HL-60/S4 treated with retinoic acid at 250 ng/mL for 4 days and 3 days (cell line): ENCODE measurements at regions not wholly inside any gene's neighbourhood (a gene's known extent, or its start where the extent isn't known, plus 50 kb on each side); places are given as distances from the start of the nearest gene placed in this dataset.

Source experiments
- in situ Hi-C: fragments of 300-500 bp; cut with MboI; formaldehyde crosslinking; loops from 2 replicates; pipeline ENCODE4 v1.7.0; 2022; ENCODE audit warnings: low sequenced_read_pairs

- in situ Hi-C loops = no loop called here
These were observed 370.3 kb upstream of the TMEM132C start for GRCh38 chr12:127896661-127897060.

DNA sequence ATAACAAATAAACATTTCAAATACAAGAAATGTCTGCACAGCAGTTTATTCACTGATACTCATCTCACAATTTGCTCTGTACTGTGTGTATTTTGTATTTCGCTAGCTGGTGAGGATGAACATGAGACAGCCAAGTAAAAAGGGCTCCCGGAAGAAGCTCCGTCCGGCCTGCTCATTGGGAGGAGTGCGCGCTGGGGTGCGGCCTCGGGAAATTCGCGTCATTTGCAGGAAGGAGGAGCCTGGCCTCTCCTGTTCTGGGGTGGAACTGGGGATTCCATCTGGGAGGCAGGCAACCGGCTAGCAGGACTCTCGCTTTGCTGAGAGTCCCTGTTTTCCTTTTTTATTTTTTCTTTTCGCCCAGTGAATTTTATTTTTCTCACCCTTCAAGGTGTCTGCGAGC is 368.4 kb upstream of the TMEM132C start:
- in situ Hi-C loops = no loop called here

DNA sequence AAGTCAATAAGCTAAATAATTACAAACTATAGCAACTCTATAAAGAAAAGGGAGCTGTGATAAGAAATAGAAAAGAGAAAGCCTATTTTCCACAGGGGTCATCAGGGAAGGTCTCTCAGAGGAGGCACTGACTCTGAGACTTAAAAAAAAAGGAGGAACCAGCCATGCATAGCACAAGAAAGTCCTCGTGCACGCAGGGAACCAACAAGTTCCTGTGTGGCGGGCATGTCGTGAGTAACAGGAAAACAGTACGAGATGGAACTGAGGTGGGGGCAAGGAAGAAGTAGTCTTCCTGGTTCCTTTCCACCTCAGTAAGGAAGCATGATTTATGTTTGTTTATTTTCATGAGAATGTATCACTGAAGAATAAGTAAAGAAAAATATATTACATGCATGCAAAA is 367.0 kb upstream of the TMEM132C start:
- in situ Hi-C loops = no loop called here

GRCh38 chr12:127900386-127900785 is 366.6 kb upstream of the TMEM132C start:
- in situ Hi-C loops = no loop called here

DNA sequence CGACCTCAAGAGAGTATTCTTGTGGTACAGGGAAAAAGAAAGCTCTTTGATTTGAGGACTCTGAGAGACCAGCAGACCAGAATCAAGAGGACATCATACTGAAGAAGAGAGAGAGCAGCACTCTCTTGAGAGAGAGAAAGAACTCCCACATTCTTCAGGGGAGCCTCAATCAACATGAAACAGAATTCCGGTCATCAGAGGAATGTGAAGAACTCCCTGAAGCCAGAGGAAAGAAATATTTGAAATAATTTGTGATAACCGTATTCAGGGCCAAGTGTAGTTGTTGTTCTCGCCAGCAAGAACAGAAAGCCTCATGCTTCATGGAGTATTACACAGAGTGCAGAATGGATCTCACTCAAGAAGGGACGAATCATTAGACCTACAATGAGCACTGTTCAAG is 363.8 kb upstream of the TMEM132C start:
- in situ Hi-C loops = no loop called here

DNA sequence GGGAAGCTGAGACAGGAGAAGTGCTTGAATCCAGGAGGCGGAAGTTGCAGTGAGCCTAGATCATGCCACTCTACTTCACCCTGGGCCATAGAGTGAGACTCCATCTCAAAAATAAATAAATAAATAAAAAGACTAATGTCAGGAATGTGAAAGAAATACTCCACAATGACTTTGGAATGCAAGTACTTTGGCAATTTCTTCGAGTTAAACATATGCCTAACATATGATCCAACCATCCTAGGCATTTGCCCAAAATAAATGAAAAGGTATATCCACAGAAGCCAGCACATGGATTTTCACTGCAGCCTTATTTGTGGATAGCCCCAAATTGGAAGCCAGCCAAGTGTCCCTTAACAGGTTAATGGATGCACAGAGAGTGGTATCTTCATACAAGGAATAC is 357.9 kb upstream of the TMEM132C start:
- in situ Hi-C loops = no loop called here

- in situ Hi-C loops = no loop called here
These were observed 355.7 kb upstream of the TMEM132C start for GRCh38 chr12:127911291-127911690.

GRCh38 chr12:127912035-127912665 is 354.8 kb upstream of the TMEM132C start:
- in situ Hi-C loops = no loop called here

DNA sequence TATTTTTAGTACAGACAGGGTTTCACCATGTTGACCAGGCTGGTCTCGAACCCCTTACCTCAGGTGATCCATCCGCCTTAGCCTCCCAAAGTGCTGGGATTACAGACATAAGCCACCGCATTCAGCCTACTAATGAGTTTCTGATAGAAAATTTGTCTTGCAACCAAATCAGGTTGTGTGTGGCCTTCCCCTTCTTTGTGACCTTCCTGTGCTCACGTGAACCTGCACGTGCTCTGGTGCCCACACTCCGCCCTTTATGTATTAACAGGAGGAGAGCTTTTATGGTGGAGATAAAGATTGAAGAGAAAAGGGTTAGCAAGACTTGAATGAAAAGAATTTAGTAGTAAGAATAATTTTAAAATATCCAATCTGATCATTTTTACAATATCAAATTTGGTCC is 343.5 kb upstream of the TMEM132C start:
- in situ Hi-C loops = no loop called here

- in situ Hi-C loops = no loop called here
These were observed 341.0 kb upstream of the TMEM132C start for GRCh38 chr12:127925971-127926370.

GRCh38 chr12:127928178-127928577 is 338.8 kb upstream of the TMEM132C start:
- in situ Hi-C loops = no loop called here

- in situ Hi-C loops = no loop called here
These were observed 338.1 kb upstream of the TMEM132C start for GRCh38 chr12:127928615-127929571.

GRCh38 chr12:127930122-127930521 is 336.8 kb upstream of the TMEM132C start:
- in situ Hi-C loops = no loop called here

GRCh38 chr12:127934409-127934808 is 332.6 kb upstream of the TMEM132C start:
- in situ Hi-C loops = no loop called here

GRCh38 chr12:127936463-127936862 is 330.5 kb upstream of the TMEM132C start:
- in situ Hi-C loops = no loop called here

DNA sequence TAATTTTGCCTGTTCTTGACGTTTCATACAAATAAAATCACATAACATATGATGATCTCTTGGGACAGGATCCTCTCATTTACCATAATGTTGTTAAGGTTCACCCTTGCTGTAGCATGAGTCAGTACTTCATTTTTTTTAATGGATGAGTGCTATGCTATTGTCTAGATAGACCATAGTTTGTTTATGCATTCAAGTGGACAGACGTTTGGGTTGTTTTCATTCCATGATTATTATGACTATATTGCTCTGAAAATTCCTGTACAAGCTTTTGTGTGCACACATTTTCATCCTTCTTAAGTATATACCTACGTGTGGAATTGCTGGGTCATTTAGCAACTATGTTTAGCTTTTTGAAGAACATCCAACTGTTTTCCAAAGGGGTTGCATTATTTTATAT is 325.6 kb upstream of the TMEM132C start:
- in situ Hi-C loops = no loop called here

- in situ Hi-C loops = no loop called here
These were observed 324.0 kb upstream of the TMEM132C start for GRCh38 chr12:127942981-127943380.

DNA sequence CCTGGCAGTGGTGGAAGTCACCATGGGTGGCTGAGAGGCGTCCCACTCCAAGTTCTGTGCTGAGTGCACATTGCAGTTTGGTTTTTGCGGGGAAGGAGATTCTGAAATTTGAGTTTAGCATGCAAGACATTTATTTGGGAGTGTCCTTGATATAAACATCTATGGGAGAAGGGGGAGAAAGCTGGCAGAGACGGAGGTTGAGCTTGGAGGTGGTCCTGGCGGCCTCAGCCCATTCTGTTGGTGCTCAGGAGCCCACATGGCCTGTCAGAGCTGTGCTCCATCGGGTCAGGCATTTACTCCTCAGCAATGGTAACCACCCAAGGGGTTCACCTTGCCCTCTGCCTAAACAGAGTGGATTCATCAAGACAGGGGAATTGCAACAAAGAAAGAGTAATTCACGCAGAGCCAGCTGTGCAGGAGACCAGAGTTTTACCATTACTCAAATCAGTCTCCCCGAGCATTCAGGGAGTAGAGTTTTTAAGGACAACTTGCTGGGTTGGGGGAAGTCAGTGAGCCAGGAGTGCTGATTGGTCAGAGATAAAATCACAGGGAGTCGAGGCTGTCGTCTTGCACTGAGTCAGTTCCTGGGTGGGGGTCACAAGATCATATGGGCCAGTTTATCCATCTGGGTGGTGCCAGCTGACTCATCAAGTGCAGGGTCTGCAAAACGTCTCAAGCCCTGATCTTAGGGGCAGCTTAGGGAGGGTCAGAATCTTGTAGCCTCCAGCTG is 323.3 kb upstream of the TMEM132C start:
- in situ Hi-C loops = no loop called here

DNA sequence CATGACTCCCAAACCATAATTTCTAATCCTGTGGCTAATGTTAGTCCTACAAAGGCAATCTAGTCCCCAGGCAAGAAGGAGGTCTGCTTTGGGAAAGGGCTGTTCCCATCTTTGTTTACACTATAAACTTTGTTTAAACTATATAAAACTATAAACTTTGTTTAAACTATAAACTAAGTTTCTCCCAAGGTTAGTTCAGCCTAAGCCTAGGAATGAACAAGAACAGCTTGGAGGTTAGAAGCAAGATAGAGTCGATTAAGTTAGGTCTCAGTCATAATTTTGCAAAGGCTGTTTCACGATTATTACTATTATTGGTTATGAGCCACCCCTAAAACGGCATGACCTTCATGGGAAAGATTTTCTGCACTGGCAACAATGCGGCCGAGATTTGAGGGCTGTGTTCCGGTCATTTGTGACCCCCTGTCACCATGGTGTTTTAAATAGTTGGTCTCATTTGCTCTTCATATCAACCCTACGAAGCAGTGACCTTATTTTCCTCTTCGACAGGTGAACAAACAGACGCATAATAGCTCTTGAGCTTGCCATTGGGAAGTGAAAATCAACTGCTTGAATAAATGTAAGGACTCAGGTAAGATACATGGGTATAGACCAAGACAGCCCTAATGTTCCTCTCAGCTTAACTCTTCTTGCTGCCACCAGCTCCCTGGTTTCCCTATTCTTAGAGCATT is 322.6 kb upstream of the TMEM132C start:
- in situ Hi-C loops = no loop called here

DNA sequence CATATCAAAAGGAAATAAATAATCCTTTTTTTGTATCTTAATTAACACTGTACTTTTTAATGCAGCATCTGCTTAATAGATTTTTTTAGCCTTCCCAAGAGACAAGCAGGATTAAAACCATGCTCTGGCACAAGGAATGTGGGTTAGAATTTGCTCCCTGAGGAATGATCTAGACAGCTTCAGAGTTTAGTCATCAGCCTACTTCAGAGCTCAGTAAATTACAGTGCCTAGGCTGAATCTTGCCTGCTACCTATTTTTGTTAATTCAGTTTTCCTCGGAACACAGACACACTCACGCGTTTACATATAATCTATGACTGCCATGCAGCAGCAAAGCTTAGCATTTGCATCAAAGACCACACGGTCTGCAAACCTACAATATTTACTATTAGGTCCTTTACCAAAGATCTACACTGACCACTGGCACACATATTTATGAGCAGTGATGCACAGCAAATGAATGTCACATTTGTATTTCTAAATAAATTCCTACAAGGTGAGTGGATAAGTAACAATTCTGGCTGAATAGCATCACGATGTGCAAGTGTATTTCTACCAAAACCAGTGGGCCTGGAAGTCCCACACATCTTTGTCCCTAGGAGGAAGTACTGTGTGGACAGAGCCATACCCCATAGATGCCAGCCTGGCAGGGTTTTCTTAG is 309.8 kb upstream of the TMEM132C start:
- in situ Hi-C loops = no loop called here
